Hepatocyte (in vitro differentiated cells): ENCODE measurements at regions not wholly inside any gene's neighbourhood (a gene's known extent, or its start where the extent isn't known, plus 50 kb on each side); places are given as distances from the start of the nearest gene placed in this dataset.
"Not testable (repeated sequence)": the region's sequence is repeated elsewhere in the genome, so short reads cannot be mapped to it uniquely, and the experiment has no call there.

ENCODE experiments used
- DNase-seq: peaks from one replicate; pipeline ENCODE4 v3.0.0-alpha.2; 2016; ENCODE audit warnings: low spot score
- H2AFZ ChIP-seq: fragments of 200-600 bp; sonication (generic); 2 replicates; pipeline ENCODE4 v1.6.0; 2016; ENCODE audit warnings: antibody characterized with exemption, mild to moderate bottlenecking
- H3K27ac ChIP-seq: fragments of 200-600 bp; sonication (generic); 2 replicates; pipeline ENCODE4 v1.5.1; 2016; ENCODE audit warnings: mild to moderate bottlenecking
- H3K27me3 ChIP-seq: fragments of 200-600 bp; sonication (generic); 2 replicates; pipeline ENCODE4 v1.6.1; 2016
- H3K36me3 ChIP-seq: fragments of 200-600 bp; sonication (generic); replicated peaks from 2 replicates; pipeline ENCODE4 v1.5.1; 2016; ENCODE audit warnings: low read depth; ENCODE audit not compliant: insufficient read depth
- H3K4me1 ChIP-seq: fragments of 200-600 bp; sonication (generic); 2 replicates; pipeline ENCODE4 v1.5.1; 2016; ENCODE audit warnings: mild to moderate bottlenecking, moderate library complexity; ENCODE audit not compliant: insufficient read depth
- H3K4me2 ChIP-seq: fragments of 200-600 bp; sonication (generic); 2 replicates; pipeline ENCODE4 v1.6.0; 2016
- H3K4me3 ChIP-seq: fragments of 200-600 bp; sonication (generic); 2 replicates; pipeline ENCODE4 v1.5.1; 2016; ENCODE audit warnings: mild to moderate bottlenecking
- H3K79me2 ChIP-seq: fragments of 200-600 bp; sonication (generic); 2 replicates; pipeline ENCODE4 v1.6.0; 2017; ENCODE audit warnings: mild to moderate bottlenecking
- H3K9me2 ChIP-seq: fragments of 200-600 bp; sonication (generic); replicated peaks from 2 replicates; pipeline ENCODE4 v1.6.0; 2017; ENCODE audit warnings: mild to moderate bottlenecking; ENCODE audit not compliant: insufficient read depth
- H3K9me3 ChIP-seq: fragments of 200-600 bp; sonication (generic); 2 replicates; pipeline ENCODE4 v1.5.1; 2016; ENCODE audit warnings: low read depth, mild to moderate bottlenecking
- H4K20me1 ChIP-seq: fragments of 200-600 bp; sonication (generic); 2 replicates; pipeline ENCODE4 v1.6.0; 2016; ENCODE audit warnings: mild to moderate bottlenecking; ENCODE audit not compliant: insufficient read depth, poor library complexity, severe bottlenecking
- EZH2 ChIP-seq: fragments of 200-600 bp; sonication (generic); IDR thresholded peaks from 2 replicates; pipeline ENCODE4 v1.6.1; 2016; ENCODE audit warnings: antibody characterized with exemption, mild to moderate bottlenecking, borderline replicate concordance
- EZH2phosphoT487 ChIP-seq: fragments of 200-600 bp; sonication (generic); IDR thresholded peaks from one replicate; pipeline ENCODE4 v1.6.1; 2018; ENCODE audit warnings: antibody characterized with exemption, mild to moderate bottlenecking, low read depth, moderate library complexity; ENCODE audit not compliant: unreplicated experiment, severe bottlenecking
- WGBS: methylation state at CpG from one replicate; pipeline ENCODE4 v1.1.6; 2016; ENCODE audit warnings: low lambda C conversion rate; ENCODE audit errors: missing lambda C conversion rate; 5-methylcytosine and 5-hydroxymethylcytosine counted together
- TF ChIP-seq, protein P1 (sequence below): fragments of 200-600 bp; sonication (generic); IDR thresholded peaks from 2 replicates; pipeline ENCODE4 v1.5.1; 2016; ENCODE audit warnings: antibody characterized with exemption, mild to moderate bottlenecking; ENCODE audit not compliant: poor library complexity

DNA sequence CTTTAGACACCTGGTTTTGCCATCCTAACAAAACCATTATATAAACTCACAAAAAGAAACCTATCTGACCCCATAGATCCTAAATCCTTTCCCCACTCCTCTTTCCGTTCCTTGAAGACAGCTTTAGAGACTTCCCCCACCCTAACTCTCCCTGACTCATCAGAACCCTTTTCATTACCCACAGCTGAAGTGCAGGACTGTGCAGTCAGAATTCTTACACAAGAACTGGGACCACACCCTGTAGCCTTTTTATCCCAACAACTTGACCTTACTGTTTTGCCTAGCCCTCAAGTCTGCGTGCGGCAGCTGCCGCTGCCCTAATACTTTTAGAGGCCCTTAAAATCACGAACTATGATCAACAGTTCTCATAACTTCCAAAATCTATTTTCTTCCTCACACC is 254.9 kb upstream of the GULP1 start:
- not testable (repeated sequence) for H3K4me3 ChIP-seq, H2AFZ ChIP-seq, H3K36me3 ChIP-seq, H4K20me1 ChIP-seq, H3K79me2 ChIP-seq, DNase-seq, H3K27ac ChIP-seq, H3K9me3 ChIP-seq, H3K4me1 ChIP-seq, H3K9me2 ChIP-seq, H3K4me2 ChIP-seq
- H3K27me3 ChIP-seq = peaks cover 10% of the 10 kb centered on the region
- whole genome bisulfite sequencing = 85% methylated on average over 5 of the region's 5 CpGs

DNA sequence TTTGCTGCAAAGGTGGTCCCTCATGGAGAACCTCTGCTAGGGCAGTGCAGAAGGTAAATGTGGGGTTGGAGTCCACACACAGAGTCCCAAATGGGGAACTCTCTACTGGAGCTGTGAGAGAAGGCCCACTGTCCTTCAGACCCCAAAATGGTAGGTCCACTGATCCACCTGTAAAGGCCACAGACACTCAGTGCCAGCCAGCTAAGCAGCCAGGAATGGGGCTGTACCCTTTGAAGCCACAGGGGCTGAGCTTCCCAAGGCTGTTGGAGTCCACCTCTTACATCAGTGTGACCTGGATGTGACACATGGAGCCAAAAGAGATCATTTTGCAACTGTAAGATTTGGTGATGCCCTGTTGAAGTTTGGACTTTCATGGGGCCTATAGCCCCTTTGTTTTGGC is 252.4 kb upstream of the GULP1 start:
- Histone ChIP-seq H3K4me2 (no peak overlapping the region), H3K9me2 (no peaks in the 10 kb centered on the region), H3K4me3 (no peak overlapping the region), H2AFZ (no peak overlapping the region), H3K9me3 (no peaks in the 10 kb centered on the region), H3K36me3 (no peaks in the 10 kb centered on the region), H3K79me2 (no peaks in the 10 kb centered on the region), H3K27me3 (peaks cover 5% of the 10 kb centered on the region), H4K20me1 (no peaks in the 10 kb centered on the region), H3K4me1 (no peaks in the 10 kb centered on the region), H3K27ac (no peak overlapping the region)
- no peak for DNase-seq
- TF ChIP-seq EZH2 (no peak), EZH2phosphoT487 (no peak)
- TF ChIP-seq, protein P1, sequence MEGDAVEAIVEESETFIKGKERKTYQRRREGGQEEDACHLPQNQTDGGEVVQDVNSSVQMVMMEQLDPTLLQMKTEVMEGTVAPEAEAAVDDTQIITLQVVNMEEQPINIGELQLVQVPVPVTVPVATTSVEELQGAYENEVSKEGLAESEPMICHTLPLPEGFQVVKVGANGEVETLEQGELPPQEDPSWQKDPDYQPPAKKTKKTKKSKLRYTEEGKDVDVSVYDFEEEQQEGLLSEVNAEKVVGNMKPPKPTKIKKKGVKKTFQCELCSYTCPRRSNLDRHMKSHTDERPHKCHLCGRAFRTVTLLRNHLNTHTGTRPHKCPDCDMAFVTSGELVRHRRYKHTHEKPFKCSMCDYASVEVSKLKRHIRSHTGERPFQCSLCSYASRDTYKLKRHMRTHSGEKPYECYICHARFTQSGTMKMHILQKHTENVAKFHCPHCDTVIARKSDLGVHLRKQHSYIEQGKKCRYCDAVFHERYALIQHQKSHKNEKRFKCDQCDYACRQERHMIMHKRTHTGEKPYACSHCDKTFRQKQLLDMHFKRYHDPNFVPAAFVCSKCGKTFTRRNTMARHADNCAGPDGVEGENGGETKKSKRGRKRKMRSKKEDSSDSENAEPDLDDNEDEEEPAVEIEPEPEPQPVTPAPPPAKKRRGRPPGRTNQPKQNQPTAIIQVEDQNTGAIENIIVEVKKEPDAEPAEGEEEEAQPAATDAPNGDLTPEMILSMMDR = no peak

DNA sequence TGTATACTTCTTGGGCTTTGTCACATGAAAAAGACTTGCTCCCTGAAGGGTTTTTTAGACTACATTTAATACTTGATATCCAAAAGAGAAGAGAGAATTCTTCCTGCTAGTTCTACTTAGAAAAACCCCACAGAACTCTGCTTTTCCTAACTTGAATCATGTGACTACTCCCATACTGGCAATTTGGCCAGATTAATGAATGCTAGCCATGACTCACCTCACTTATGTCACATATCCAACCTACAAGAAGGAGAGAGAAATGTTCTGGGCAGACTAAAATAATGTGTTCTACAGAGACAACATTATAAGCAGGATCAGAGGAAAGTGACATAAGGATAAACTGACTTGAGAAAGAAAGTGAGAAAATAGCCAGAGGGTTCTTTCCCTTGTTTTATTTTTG is 249.3 kb upstream of the GULP1 start:
- TF ChIP-seq, protein P1 = no peak
- TF ChIP-seq EZH2 (no peak), EZH2phosphoT487 (no peak)
- no peak for DNase-seq
- Histone ChIP-seq H3K27ac (no peak overlapping the region), H3K4me3 (no peak overlapping the region), H3K27me3 (no peaks in the 10 kb centered on the region), H3K9me3 (no peaks in the 10 kb centered on the region), H3K9me2 (no peaks in the 10 kb centered on the region), H3K79me2 (no peaks in the 10 kb centered on the region), H3K36me3 (no peaks in the 10 kb centered on the region), H3K4me1 (no peaks in the 10 kb centered on the region), H3K4me2 (no peak overlapping the region), H4K20me1 (no peaks in the 10 kb centered on the region), H2AFZ (no peak overlapping the region)

DNA sequence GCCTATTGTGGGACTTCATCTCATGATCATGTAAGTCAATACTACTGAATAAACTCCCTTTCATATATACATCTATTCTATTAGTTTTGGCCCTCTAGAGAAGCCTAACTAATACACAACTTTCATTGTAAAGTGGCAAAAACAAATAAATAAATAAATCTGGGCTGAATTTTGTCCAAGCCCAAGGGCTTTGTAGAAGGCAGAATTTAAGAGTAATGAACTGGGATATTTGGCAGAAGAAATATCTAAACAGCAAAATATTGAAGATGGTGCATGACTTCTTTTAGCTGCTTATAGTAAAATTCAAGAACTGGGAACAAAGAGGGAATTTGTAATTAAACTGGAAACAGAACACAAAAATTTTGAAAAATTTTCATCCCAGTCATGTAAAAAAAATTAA is 246.7 kb upstream of the GULP1 start:
- Histone ChIP-seq H3K9me2 (no peaks in the 10 kb centered on the region), H3K4me3 (no peak overlapping the region), H3K9me3 (no peaks in the 10 kb centered on the region), H3K79me2 (no peaks in the 10 kb centered on the region), H4K20me1 (no peaks in the 10 kb centered on the region), H3K27ac (no peak overlapping the region), H2AFZ (no peak overlapping the region), H3K27me3 (no peaks in the 10 kb centered on the region), H3K4me1 (no peaks in the 10 kb centered on the region), H3K4me2 (no peak overlapping the region), H3K36me3 (no peaks in the 10 kb centered on the region)
- TF ChIP-seq, protein P1 = no peak
- TF ChIP-seq EZH2phosphoT487 (no peak), EZH2 (no peak)
- no peak for DNase-seq
